SU-DHL-6 (cell line): ENCODE measurements at regions not wholly inside any gene's neighbourhood (a gene's known extent, or its start where the extent isn't known, plus 50 kb on each side); places are given as distances from the start of the nearest gene placed in this dataset.

Source experiments
- H2AFZ ChIP-seq: fragments of 200-600 bp; sonication (generic); 2 replicates; pipeline ENCODE4 v1.6.1; 2014; ENCODE audit warnings: low read depth, mild to moderate bottlenecking, moderate library complexity, mixed read lengths, antibody characterized with exemption, low read length; ENCODE audit not compliant: severe bottlenecking
- H3F3A ChIP-seq: fragments of 200-600 bp; shearing (Covaris generic); 2 replicates; pipeline ENCODE4 v1.6.0; 2016; ENCODE audit warnings: antibody characterized with exemption, mild to moderate bottlenecking; ENCODE audit not compliant: insufficient read depth
- H3K27ac ChIP-seq: fragments of 200-600 bp; sonication (generic); 2 replicates; pipeline ENCODE4 v1.5.1; 2016; ENCODE audit warnings: low read depth, mild to moderate bottlenecking, low read length, moderate library complexity, mixed read lengths
- H3K27me3 ChIP-seq: fragments of 200-600 bp; sonication (generic), shearing (Covaris generic); 2 replicates; pipeline ENCODE4 v1.6.0; 2014; ENCODE audit warnings: mild to moderate bottlenecking, low read length
- H3K36me3 ChIP-seq: fragments of 200-600 bp; sonication (generic); 2 replicates; pipeline ENCODE4 v1.6.1; 2014; ENCODE audit warnings: mild to moderate bottlenecking, low read length, mixed read lengths
- H3K4me2 ChIP-seq: fragments of 300-600, 200-600 bp; shearing (Covaris generic), sonication (generic); 2 replicates; pipeline ENCODE4 v1.6.0; 2014; ENCODE audit warnings: low read length, low read depth, mild to moderate bottlenecking; ENCODE audit not compliant: poor library complexity, severe bottlenecking
- H3K4me3 ChIP-seq: fragments of 200-600 bp; sonication (generic); 2 replicates; pipeline ENCODE4 v1.5.1; 2014; ENCODE audit warnings: antibody characterized with exemption, low read length, mild to moderate bottlenecking, mixed read lengths; ENCODE audit not compliant: insufficient read depth, poor library complexity, severe bottlenecking
- H3K79me2 ChIP-seq: fragments of 200-600 bp; sonication (generic); 2 replicates; pipeline ENCODE4 v1.6.1; 2014; ENCODE audit warnings: mild to moderate bottlenecking, low read length, moderate library complexity; ENCODE audit not compliant: insufficient read depth
- H3K9ac ChIP-seq: fragments of 200-600 bp; sonication (generic); 2 replicates; pipeline ENCODE4 v1.7.0; 2014; ENCODE audit warnings: mild to moderate bottlenecking, low read length
- H3K9me2 ChIP-seq: fragments of 200-600 bp; sonication (generic); replicated peaks from 2 replicates; pipeline ENCODE4 v1.6.1; 2014; ENCODE audit warnings: low read length; ENCODE audit not compliant: insufficient read depth
- H3K9me3 ChIP-seq: fragments of 200-600 bp; sonication (generic); 2 replicates; pipeline ENCODE4 v1.6.1; 2014; ENCODE audit warnings: low read length, mixed read lengths; ENCODE audit not compliant: insufficient read depth
- H4K20me1 ChIP-seq: fragments of 200-600 bp; sonication (generic); 2 replicates; pipeline ENCODE4 v1.6.1; 2014; ENCODE audit warnings: low read depth, mild to moderate bottlenecking, antibody characterized with exemption, low read length, moderate library complexity, mixed read lengths
- CTCF ChIP-seq: fragments of 200-600 bp; sonication (generic); IDR thresholded peaks from one replicate; pipeline ENCODE4 v1.5.1; 2017; ENCODE audit warnings: antibody characterized with exemption, mild to moderate bottlenecking, low read length, moderate library complexity; ENCODE audit not compliant: insufficient read depth, poor library complexity, severe bottlenecking
- EZH2phosphoT487 ChIP-seq: fragments of 200-600 bp; sonication (generic), shearing (Covaris generic); conservative IDR thresholded peaks from 2 replicates; pipeline ENCODE4 v1.6.1; 2018; ENCODE audit warnings: mild to moderate bottlenecking, antibody characterized with exemption, low read length, moderate library complexity, mixed read lengths

DNA sequence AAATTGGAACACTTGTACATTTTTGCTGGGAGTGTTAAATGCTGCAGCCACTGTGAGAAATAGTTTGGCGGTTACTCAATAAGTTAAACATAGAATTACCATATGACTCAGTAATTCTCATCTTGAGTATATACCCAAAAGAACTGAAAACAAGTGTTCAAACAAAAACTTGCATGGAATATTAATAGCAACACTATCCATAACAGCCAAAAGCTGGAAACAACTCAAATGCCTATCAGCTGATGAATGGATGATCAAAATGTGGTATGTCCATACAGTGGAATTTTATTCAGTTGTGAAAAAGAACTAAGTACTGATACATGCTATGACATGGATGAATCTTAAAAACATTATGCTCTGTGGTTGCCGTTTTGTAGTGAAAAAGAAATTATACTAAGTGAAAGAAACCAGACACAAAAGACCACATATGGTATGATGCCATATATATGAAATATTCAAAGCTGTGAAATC is 63.0 kb upstream of the SP4 start:
- Histone ChIP-seq H3K9me2 (no peaks in the 10 kb centered on the region), H3F3A (no peaks in the 10 kb centered on the region), H3K9ac (no peak overlapping the region), H3K79me2 (no peaks in the 10 kb centered on the region), H3K27ac (no peak overlapping the region), H4K20me1 (no peaks in the 10 kb centered on the region), H3K4me2 (no peak overlapping the region), H3K4me3 (no peak overlapping the region), H3K27me3 (no peaks in the 10 kb centered on the region), H3K36me3 (no peaks in the 10 kb centered on the region), H2AFZ (no peak overlapping the region), H3K9me3 (no peaks in the 10 kb centered on the region)
- TF ChIP-seq CTCF (no peak), EZH2phosphoT487 (no peak)

GRCh38 chr7:21365866-21366624 is 61.8 kb upstream of the SP4 start:
- no peak overlapping the region for H3K4me2 ChIP-seq

DNA sequence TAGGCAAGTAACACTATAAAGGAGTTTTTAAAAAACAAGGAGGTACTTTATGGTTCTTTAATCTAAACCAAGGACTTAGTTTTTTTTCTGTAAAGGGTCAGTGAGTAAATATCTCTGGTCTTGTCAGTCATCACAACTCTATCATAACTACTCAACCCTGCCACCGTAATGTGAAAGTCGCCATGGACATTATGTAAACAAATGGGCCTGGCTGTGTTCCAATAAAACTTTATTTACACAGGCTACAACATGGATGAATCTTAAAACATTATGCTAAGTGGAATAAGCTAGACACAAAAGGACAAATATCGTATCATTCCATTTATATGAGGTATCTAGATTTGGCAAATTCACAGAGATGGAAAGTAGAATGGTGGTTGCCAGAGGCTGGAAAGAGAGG is 60.8 kb upstream of the SP4 start:
- H3K79me2 ChIP-seq: no peaks in the 10 kb centered on the region
- no peaks in the 10 kb centered on the region for H3K36me3 ChIP-seq
- no peak overlapping the region for H3K27ac ChIP-seq
- TF ChIP-seq CTCF: no peak
- no peaks in the 10 kb centered on the region for H4K20me1 ChIP-seq
- H3K9ac ChIP-seq: no peak overlapping the region
- H3F3A ChIP-seq: no peaks in the 10 kb centered on the region
- no peaks in the 10 kb centered on the region for H3K9me3 ChIP-seq
- H3K4me3 ChIP-seq: no peak overlapping the region
- H3K9me2 ChIP-seq: no peaks in the 10 kb centered on the region
- no peak overlapping the region for H2AFZ ChIP-seq
- H3K27me3 ChIP-seq: no peaks in the 10 kb centered on the region
- no peak overlapping the region for H3K4me2 ChIP-seq

More at GRCh38 chr7:21365866-21366624, 61.8 kb upstream of the SP4 start:
- Histone ChIP-seq H3K27me3 (no peaks in the 10 kb centered on the region), H3K27ac (no peak overlapping the region), H3K4me3 (no peak overlapping the region), H3K36me3 (no peaks in the 10 kb centered on the region), H2AFZ (no peak overlapping the region), H3K79me2 (no peaks in the 10 kb centered on the region), H4K20me1 (no peaks in the 10 kb centered on the region), H3K9ac (no peak overlapping the region), H3K9me2 (no peaks in the 10 kb centered on the region), H3K9me3 (no peaks in the 10 kb centered on the region), H3F3A (no peaks in the 10 kb centered on the region)
- TF ChIP-seq EZH2phosphoT487 (no peak), CTCF (no peak)
